Mesenchymal stem cell (in vitro differentiated cells and primary cell): ENCODE measurements at regions not wholly inside any gene's neighbourhood (a gene's known extent, or its start where the extent isn't known, plus 50 kb on each side); places are given as distances from the start of the nearest gene placed in this dataset.

ENCODE experiments used
- DNase-seq: peaks from one replicate; pipeline ENCODE4 v3.0.0-alpha.2; 2013
- H2AFZ ChIP-seq: one replicate; pipeline ENCODE4 v1.6.1; 2013; ENCODE audit warnings: low read depth, mild to moderate bottlenecking, control low read depth, inconsistent platforms, low read length, moderate library complexity
- H2AK5ac ChIP-seq: 2 replicates; pipeline ENCODE4 v1.6.1; 2013; ENCODE audit warnings: low read length, moderate library complexity, mild to moderate bottlenecking, inconsistent platforms; ENCODE audit not compliant: severe bottlenecking
- H2BK120ac ChIP-seq: one replicate; pipeline ENCODE4 v1.6.1; 2013; ENCODE audit warnings: low read depth, mild to moderate bottlenecking, inconsistent platforms, low read length, moderate library complexity
- H2BK12ac ChIP-seq, 2 experiments: one replicate each; pipeline ENCODE4 v1.6.1; 2013; ENCODE audit warnings: inconsistent platforms in 2 of 2, low read length in 2 of 2, mild to moderate bottlenecking in 2 of 2, moderate library complexity in 2 of 2, control low read depth in 1 of 2
- H2BK15ac ChIP-seq: one replicate; pipeline ENCODE4 v1.6.1; 2013; ENCODE audit warnings: mild to moderate bottlenecking, low read depth, inconsistent platforms; ENCODE audit not compliant: poor library complexity, severe bottlenecking
- H2BK5ac ChIP-seq: 2 replicates; pipeline ENCODE4 v1.6.1; 2013; ENCODE audit warnings: low read depth, mild to moderate bottlenecking, low read length, control low read depth, inconsistent platforms; ENCODE audit not compliant: poor library complexity, severe bottlenecking
- H3K14ac ChIP-seq, 2 experiments: one replicate each; pipeline ENCODE4 v1.6.1; 2013; ENCODE audit warnings: inconsistent platforms in 2 of 2, low read length in 2 of 2, control low read depth in 1 of 2, mild to moderate bottlenecking in 1 of 2, moderate library complexity in 1 of 2
- H3K18ac ChIP-seq, 2 experiments: one replicate each; pipeline ENCODE4 v1.6.1; 2013; ENCODE audit warnings: inconsistent platforms in 2 of 2, low read length in 2 of 2, control low read depth in 1 of 2, low read depth in 1 of 2, mild to moderate bottlenecking in 1 of 2
- H3K23ac ChIP-seq, 2 experiments: one replicate each; pipeline ENCODE4 v1.6.1; 2013; ENCODE audit warnings: inconsistent platforms in 2 of 2, low read length in 2 of 2, mild to moderate bottlenecking in 2 of 2, moderate library complexity in 2 of 2, control low read depth in 1 of 2
- H3K27ac ChIP-seq: 2 replicates; pipeline ENCODE4 v1.5.1; 2013; ENCODE audit warnings: mild to moderate bottlenecking, moderate library complexity, low read length, control low read depth, inconsistent platforms; ENCODE audit not compliant: poor library complexity, severe bottlenecking
- H3K27me3 ChIP-seq, 2 experiments: 2 replicates each; pipeline versions ENCODE4 v1.6.1 to v1.7.0; 2013; ENCODE audit warnings: low read length in 2 of 2, mild to moderate bottlenecking in 2 of 2, moderate library complexity in 2 of 2, control low read depth in 1 of 2, inconsistent platforms in 1 of 2; ENCODE audit not compliant: control insufficient read depth in 1 of 2, insufficient read depth in 1 of 2
- H3K36me3 ChIP-seq, 2 experiments: 2 replicates each; pipeline versions ENCODE4 v1.6.1 to v1.7.0; 2013; ENCODE audit warnings: low read length in 2 of 2, control low read depth in 1 of 2, inconsistent platforms in 1 of 2, low read depth in 1 of 2, mild to moderate bottlenecking in 1 of 2; ENCODE audit not compliant: insufficient read depth in 2 of 2, control insufficient read depth in 1 of 2
- H3K4ac ChIP-seq, 2 experiments: one replicate each; pipeline ENCODE4 v1.6.1; 2013; ENCODE audit warnings: inconsistent platforms in 2 of 2, low read length in 2 of 2, mild to moderate bottlenecking in 2 of 2, moderate library complexity in 2 of 2, control low read depth in 1 of 2, low read depth in 1 of 2
- H3K4me1 ChIP-seq: 2 replicates; pipeline ENCODE4 v1.6.1; 2013; ENCODE audit warnings: low read depth, low read length, control low read depth; ENCODE audit not compliant: control insufficient read depth, insufficient read depth
- H3K4me2 ChIP-seq: 2 replicates; pipeline ENCODE4 v1.6.1; 2013; ENCODE audit warnings: low read length, mild to moderate bottlenecking, inconsistent platforms; ENCODE audit not compliant: poor library complexity, severe bottlenecking
- H3K4me3 ChIP-seq, 2 experiments: 2 replicates each; pipeline versions ENCODE4 v1.5.1 to v1.7.0; 2013; ENCODE audit warnings: low read length in 2 of 2, mild to moderate bottlenecking in 2 of 2, control low read depth in 1 of 2, low read depth in 1 of 2; ENCODE audit not compliant: insufficient read depth in 1 of 2
- H3K79me1 ChIP-seq: replicated peaks from 2 replicates; pipeline ENCODE4 v1.6.1; 2013; ENCODE audit warnings: mild to moderate bottlenecking, control low read depth, low read length, inconsistent platforms; ENCODE audit not compliant: poor library complexity, severe bottlenecking
- H3K9ac ChIP-seq: 2 replicates; pipeline ENCODE4 v1.7.0; 2013; ENCODE audit warnings: mild to moderate bottlenecking, low read length, moderate library complexity
- H3K9me3 ChIP-seq: 2 replicates; pipeline ENCODE4 v1.7.0; 2013; ENCODE audit warnings: mild to moderate bottlenecking, low read length; ENCODE audit not compliant: control insufficient read depth
- H4K8ac ChIP-seq: one replicate; pipeline ENCODE4 v1.6.1; 2013; ENCODE audit warnings: inconsistent platforms, mild to moderate bottlenecking, low read length, moderate library complexity
- H4K91ac ChIP-seq: one replicate; pipeline ENCODE4 v1.6.1; 2013; ENCODE audit warnings: mild to moderate bottlenecking, low read length, inconsistent platforms
- WGBS: methylation state at CpG from one replicate; pipeline ENCODE4 v1.1.7; 2013; ENCODE audit warnings: mixed read lengths; 5-methylcytosine and 5-hydroxymethylcytosine counted together

DNA sequence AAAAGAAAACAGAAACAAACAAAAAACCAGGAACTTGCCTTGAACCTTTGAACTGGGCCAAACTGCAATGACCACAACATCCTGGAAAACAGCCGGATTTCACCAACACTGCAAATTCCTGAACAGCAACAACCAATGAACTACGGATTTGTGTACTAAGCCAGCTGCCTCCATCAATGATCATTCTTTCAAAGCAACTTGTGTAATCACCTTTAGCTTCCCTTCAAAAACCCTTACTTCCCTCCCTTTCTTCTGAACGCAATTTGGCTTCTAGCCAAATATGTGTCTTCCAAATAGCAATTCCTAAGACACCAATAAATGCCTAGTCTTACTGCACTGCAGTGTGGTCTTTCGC is 98.5 kb upstream of the FAM47C start:
- Histone ChIP-seq H4K91ac (no peak overlapping the region), H3K14ac (no peak overlapping the region), H2AFZ (no peak overlapping the region), H3K4ac (no peak overlapping the region), H3K79me1 (no peaks in the 10 kb centered on the region), H3K4me3 (no peak overlapping the region), H2BK12ac (no peak overlapping the region), H3K4me1 (no peaks in the 10 kb centered on the region), H4K8ac (no peak overlapping the region), H2BK120ac (no peak overlapping the region), H3K23ac (no peak overlapping the region), H2BK5ac (no peak overlapping the region), H3K27ac (no peak overlapping the region), H3K9me3 (no peaks in the 10 kb centered on the region), H2BK15ac (no peak overlapping the region), H3K27me3 (no peaks in the 10 kb centered on the region), H3K36me3 (no peaks in the 10 kb centered on the region), H3K9ac (no peak overlapping the region), H3K4me2 (no peak overlapping the region), H3K18ac (no peak overlapping the region), H2AK5ac (no peak overlapping the region)
- 57% methylated on average over 3 of the region's 4 CpGs for WGBS
- DNase-seq = no peak

DNA sequence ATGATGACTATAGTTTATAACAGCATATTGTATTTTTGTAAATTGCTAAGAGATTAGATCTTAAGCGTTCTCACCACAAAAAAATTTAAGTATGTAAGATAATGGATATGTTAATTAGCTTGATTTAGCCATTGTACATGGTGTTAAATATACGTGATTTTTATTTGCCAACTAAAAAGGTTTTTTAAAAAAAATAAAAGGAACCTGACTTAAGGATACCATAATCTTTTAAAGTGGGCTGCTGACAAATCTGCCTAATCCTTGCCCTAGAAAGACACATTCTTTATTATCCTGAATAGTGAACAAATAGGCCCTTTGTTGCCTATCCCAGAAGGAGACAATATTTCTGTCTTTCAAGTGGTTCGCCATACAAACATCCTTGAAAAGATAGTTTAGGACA is 94.6 kb upstream of the FAM47C start:
- no peaks in the 10 kb centered on the region for H3K79me1 ChIP-seq
- no peaks in the 10 kb centered on the region for H3K36me3 ChIP-seq
- no peaks in the 10 kb centered on the region for H3K9me3 ChIP-seq
- no peak overlapping the region for H3K4me3 ChIP-seq
- no peak overlapping the region for H3K4me2 ChIP-seq
- no peak overlapping the region for H3K14ac ChIP-seq
- no CpG with 5 or more reads among the region's 3 CpGs for WGBS
- no peak overlapping the region for H4K91ac ChIP-seq
- H2BK15ac ChIP-seq = no peak overlapping the region
- no peak overlapping the region for H2AK5ac ChIP-seq
- H3K9ac ChIP-seq = no peak overlapping the region
- no peak overlapping the region for H2BK120ac ChIP-seq
- no peak overlapping the region for H2AFZ ChIP-seq
- no peak overlapping the region for H3K27ac ChIP-seq
- no peaks in the 10 kb centered on the region for H3K27me3 ChIP-seq
- no peak for DNase-seq
- no peak overlapping the region for H3K23ac ChIP-seq
- no peak overlapping the region for H2BK12ac ChIP-seq
- no peak overlapping the region for H3K18ac ChIP-seq
- no peaks in the 10 kb centered on the region for H3K4me1 ChIP-seq
- H3K4ac ChIP-seq = no peak overlapping the region
- no peak overlapping the region for H4K8ac ChIP-seq
- H2BK5ac ChIP-seq = no peak overlapping the region

DNA sequence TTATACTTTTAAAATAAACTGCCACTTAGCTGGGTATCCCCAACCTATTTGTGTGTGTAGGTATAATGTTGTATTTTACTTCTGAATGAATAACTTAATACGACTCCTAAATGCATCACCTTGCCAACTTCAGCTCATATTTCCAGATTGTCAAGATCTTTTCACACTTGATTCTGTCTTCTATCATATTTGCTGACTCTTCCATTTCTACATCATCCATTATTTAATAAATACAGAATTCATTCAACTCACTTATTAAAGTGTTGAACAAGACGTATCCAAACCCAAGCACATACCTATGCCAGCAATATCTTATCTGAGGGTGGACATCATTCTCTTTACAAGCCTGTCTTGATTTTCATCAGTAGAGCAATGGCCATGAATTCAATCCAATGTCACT is 91.2 kb upstream of the FAM47C start:
- 93% methylated on average over 2 of the region's 2 CpGs for WGBS

DNA sequence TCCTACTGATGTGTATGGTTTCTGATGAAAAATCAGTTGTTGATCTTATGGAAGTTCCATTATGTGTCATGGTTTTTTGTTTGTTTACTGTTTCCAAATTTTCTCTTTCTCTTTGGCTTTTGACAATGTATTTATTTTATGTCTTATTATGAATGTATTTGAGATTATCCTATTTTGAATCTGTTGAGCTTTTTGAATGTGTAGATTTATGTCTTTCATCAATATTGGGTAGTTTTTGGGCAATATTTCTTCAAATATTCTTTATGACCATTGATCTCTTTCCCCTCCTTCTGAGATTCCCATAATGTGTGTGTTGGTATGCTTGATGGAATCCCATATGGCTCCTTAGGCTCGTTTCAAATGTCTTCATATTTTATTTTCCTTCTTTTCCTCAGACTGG is 80.5 kb upstream of the FAM47C start:
- H3K23ac ChIP-seq = no peak overlapping the region
- no peak overlapping the region for H3K4ac ChIP-seq
- no peak overlapping the region for H4K91ac ChIP-seq
- 40% methylated on average over 1 of the region's 1 CpG for WGBS
- no peak for DNase-seq
- H3K9ac ChIP-seq = no peak overlapping the region
- no peaks in the 10 kb centered on the region for H3K4me1 ChIP-seq
- peaks cover 22% of the 10 kb centered on the region for H3K9me3 ChIP-seq
- no peak overlapping the region for H2BK15ac ChIP-seq
- H3K27me3 ChIP-seq = peaks cover 0 to 3% of the 10 kb centered on the region in 2 experiments
- no peak overlapping the region for H3K27ac ChIP-seq
- H2BK12ac ChIP-seq = no peak overlapping the region
- H3K4me3 ChIP-seq = no peak overlapping the region
- no peaks in the 10 kb centered on the region for H3K36me3 ChIP-seq
- H2BK5ac ChIP-seq = no peak overlapping the region
- H4K8ac ChIP-seq = no peak overlapping the region
- H2AK5ac ChIP-seq = no peak overlapping the region
- H3K14ac ChIP-seq = no peak overlapping the region
- no peaks in the 10 kb centered on the region for H3K79me1 ChIP-seq
- no peak overlapping the region for H2AFZ ChIP-seq
- H3K4me2 ChIP-seq = no peak overlapping the region
- H3K18ac ChIP-seq = no peak overlapping the region
- H2BK120ac ChIP-seq = no peak overlapping the region

More for the DNA sequence above, 91.2 kb upstream of the FAM47C start:
- H2BK120ac ChIP-seq = no peak overlapping the region
- H3K79me1 ChIP-seq = no peaks in the 10 kb centered on the region
- no peak overlapping the region for H3K4me2 ChIP-seq
- no peak overlapping the region for H3K18ac ChIP-seq
- no peak overlapping the region for H3K23ac ChIP-seq
- no peak overlapping the region for H3K4ac ChIP-seq
- H4K8ac ChIP-seq = no peak overlapping the region
- H3K27me3 ChIP-seq = no peaks in the 10 kb centered on the region
- no peaks in the 10 kb centered on the region for H3K9me3 ChIP-seq
- H3K36me3 ChIP-seq = no peaks in the 10 kb centered on the region
- no peak overlapping the region for H2AFZ ChIP-seq
- no peak overlapping the region for H3K4me3 ChIP-seq
- no peaks in the 10 kb centered on the region for H3K4me1 ChIP-seq
- no peak overlapping the region for H3K14ac ChIP-seq
- H4K91ac ChIP-seq = no peak overlapping the region
- no peak overlapping the region for H3K9ac ChIP-seq
- no peak for DNase-seq
- no peak overlapping the region for H2BK15ac ChIP-seq
- H2AK5ac ChIP-seq = no peak overlapping the region
- no peak overlapping the region for H2BK12ac ChIP-seq
- H2BK5ac ChIP-seq = no peak overlapping the region
- no peak overlapping the region for H3K27ac ChIP-seq
